ENCODE measurements at regions not wholly inside any gene's neighbourhood (a gene's known extent, or its start where the extent isn't known, plus 50 kb on each side); places are given as distances from the start of the nearest gene placed in this dataset.

GRCh38 chr1:204754821-204755220 lies 69.3 kb upstream of the LRRN2 start:
- ATAC-seq = no peak

GRCh38 chr1:204756349-204756748 lies 70.8 kb upstream of the LRRN2 start:
- TF ChIP-seq CTCF (IDR thresholded peaks at IDR 0.05) = no peak
- intact Hi-C loops (cut with DNase I, micrococcal nuclease) = no loop called here
- Histone ChIP-seq H3K4me3 (no peak overlapping the region), H3K4me1 (ENCODE audit: low read depth) (peaks cover 9% of the 10 kb centered on the region), H3K9me3 (no peaks in the 10 kb centered on the region), H3K36me3 (ENCODE audit: low read depth) (no peaks in the 10 kb centered on the region)
- ATAC-seq (no peak), DNase-seq (no peak)

More at GRCh38 chr1:204754821-204755220, 69.3 kb upstream of the LRRN2 start:
- no peaks in the 10 kb centered on the region for H3K9me3 ChIP-seq
- DNase-seq = no peak
- TF ChIP-seq CTCF (IDR thresholded peaks at IDR 0.05) = no peak
- H3K36me3 ChIP-seq (ENCODE audit: low read depth) = no peaks in the 10 kb centered on the region
- intact Hi-C loops (cut with DNase I, micrococcal nuclease) = no loop called here
- no peak overlapping the region for H3K4me3 ChIP-seq
- peaks cover 11% of the 10 kb centered on the region for H3K4me1 ChIP-seq (ENCODE audit: low read depth)

- Histone ChIP-seq H3K9me3 (no peaks in the 10 kb centered on the region), H3K4me3 (no peak overlapping the region), H3K4me1 (ENCODE audit: low read depth) (peaks cover 5% of the 10 kb centered on the region), H3K36me3 (ENCODE audit: low read depth) (no peaks in the 10 kb centered on the region)
- ATAC-seq (no peak), DNase-seq (no peak)
- no peak for TF ChIP-seq CTCF (IDR thresholded peaks at IDR 0.05)
- intact Hi-C loops (cut with DNase I, micrococcal nuclease) = no loop called here
These were observed 71.3 kb upstream of the LRRN2 start for GRCh38 chr1:204756811-204757210.

- Histone ChIP-seq H3K36me3 (ENCODE audit: low read depth) (no peaks in the 10 kb centered on the region), H3K4me1 (ENCODE audit: low read depth) (no peaks in the 10 kb centered on the region), H3K4me3 (no peak overlapping the region), H3K9me3 (no peaks in the 10 kb centered on the region)
- intact Hi-C loops (cut with DNase I, micrococcal nuclease) = no loop called here
- DNase-seq (no peak), ATAC-seq (no peak)
- no peak for TF ChIP-seq CTCF (IDR thresholded peaks at IDR 0.05)
These were observed 73.1 kb upstream of the LRRN2 start for GRCh38 chr1:204758601-204759000.

GRCh38 chr1:204760350-204760749 lies 74.8 kb upstream of the LRRN2 start:
- DNase-seq = no peak
- no peak for ATAC-seq
- Histone ChIP-seq H3K36me3 (ENCODE audit: low read depth) (no peaks in the 10 kb centered on the region), H3K4me1 (ENCODE audit: low read depth) (no peaks in the 10 kb centered on the region), H3K9me3 (no peaks in the 10 kb centered on the region), H3K4me3 (no peak overlapping the region)
- intact Hi-C loops (cut with DNase I, micrococcal nuclease) = loop anchor here (5.0 kb wide), 1 partner anchor 193 kb away; no protein-coding TSS in a partner anchor
- TF ChIP-seq CTCF (IDR thresholded peaks at IDR 0.05) = no peak

- DNase-seq = no peak
- intact Hi-C loops (cut with DNase I, micrococcal nuclease) = loop anchor here (5.0 kb wide), 1 partner anchor 193 kb away; no protein-coding TSS in a partner anchor
- no peaks in the 10 kb centered on the region for H3K4me1 ChIP-seq (ENCODE audit: low read depth)
- no peaks in the 10 kb centered on the region for H3K9me3 ChIP-seq
- H3K36me3 ChIP-seq (ENCODE audit: low read depth) = no peaks in the 10 kb centered on the region
- no peak overlapping the region for H3K4me3 ChIP-seq
- ATAC-seq = no peak
- no peak for TF ChIP-seq CTCF (IDR thresholded peaks at IDR 0.05)
These were observed 75.2 kb upstream of the LRRN2 start for GRCh38 chr1:204760757-204761156.

All from mucosa of descending colon (tissue), 3 donors.